ENCODE measurements at regions not wholly inside any gene's neighbourhood (a gene's known extent, or its start where the extent isn't known, plus 50 kb on each side); places are given as distances from the start of the nearest gene placed in this dataset.

GRCh38 chr2:120919771-120920453 lies 184.2 kb downstream of the GLI2 start (continued):
- TF ChIP-seq ZBTB40 (IDR thresholded peaks at IDR 0.05) (no peak), ZBTB40 (CRISPR knock-in tag; IDR thresholded peaks at IDR 0.05) (no peak), NFAT5 (CRISPR knock-in tag; IDR thresholded peaks at IDR 0.05) (no peak)

All from HepG2 (cell line).